CD14-positive monocyte (primary cell): ENCODE measurements at regions not wholly inside any gene's neighbourhood (a gene's known extent, or its start where the extent isn't known, plus 50 kb on each side); places are given as distances from the start of the nearest gene placed in this dataset.

Experiments used
- DNase-seq, 3 donors: peaks; one replicate each; pipeline ENCODE4 v3.0.0-alpha.2; 2011 to 2022
- H2AFZ ChIP-seq: 2 replicates; pipeline ENCODE4 v1.6.0; 2012; ENCODE audit warnings: mild to moderate bottlenecking, low read depth, low read length, inconsistent platforms; ENCODE audit not compliant: insufficient read depth, poor library complexity, severe bottlenecking
- H3K27ac ChIP-seq, 2 donors: 1 replicate in 1 of 2; 2 replicates in 1 of 2; pipeline ENCODE4 v1.5.1; 2012 to 2013; ENCODE audit warnings: low read length in 2 of 2, control low read depth in 1 of 2, inconsistent platforms in 1 of 2, low read depth in 1 of 2, mild to moderate bottlenecking in 1 of 2
- H3K27me3 ChIP-seq, 2 donors: one replicate each; pipeline versions ENCODE4 v1.6.0 to v1.6.1; 2011 to 2013; ENCODE audit warnings: low read length in 2 of 2; ENCODE audit not compliant: control insufficient read depth in 2 of 2, insufficient read depth in 2 of 2
- H3K36me3 ChIP-seq, 2 donors: replicated peaks in 1 of 2; 1 replicate in 1 of 2; 2 replicates in 1 of 2; pipeline versions ENCODE4 v1.5.1 to v1.6.1; 2012 to 2013; ENCODE audit warnings: low read length in 2 of 2, control low read depth in 1 of 2, inconsistent platforms in 1 of 2, mild to moderate bottlenecking in 1 of 2; ENCODE audit not compliant: insufficient read depth in 2 of 2, control insufficient read depth in 1 of 2
- H3K4me1 ChIP-seq, 2 donors: 1 replicate in 1 of 2; 2 replicates in 1 of 2; pipeline versions ENCODE4 v1.5.1 to v1.6.1; 2012 to 2013; ENCODE audit warnings: low read length in 2 of 2, control low read depth in 1 of 2, inconsistent platforms in 1 of 2, mild to moderate bottlenecking in 1 of 2, moderate library complexity in 1 of 2; ENCODE audit not compliant: insufficient read depth in 2 of 2, control insufficient read depth in 1 of 2
- H3K4me2 ChIP-seq: replicated peaks from 2 replicates; pipeline ENCODE3; 2012; ENCODE audit warnings: low read length, moderate library complexity, mild to moderate bottlenecking; ENCODE audit not compliant: poor library complexity, severe bottlenecking; ENCODE audit errors: extremely low read depth
- H3K4me3 ChIP-seq, 3 experiments: fragments of 200-600 bp in 1 of 3; sonication (generic) in 1 of 3; replicated peaks in 1 of 3; 1 replicate in 2 of 3; 2 replicates in 1 of 3; pipeline ENCODE4 v1.5.1; 2011 to 2013; ENCODE audit warnings: low read length in 3 of 3, mild to moderate bottlenecking in 3 of 3, control low read depth in 2 of 3, low read depth in 2 of 3, inconsistent platforms in 1 of 3, moderate library complexity in 1 of 3
- H3K79me2 ChIP-seq: 2 replicates; pipeline ENCODE4 v1.6.0; 2012; ENCODE audit warnings: mild to moderate bottlenecking, control low read depth, inconsistent platforms, low read length, moderate library complexity; ENCODE audit not compliant: insufficient read depth
- H3K9ac ChIP-seq: 2 replicates; pipeline ENCODE4 v1.6.0; 2017; ENCODE audit warnings: low read length, mild to moderate bottlenecking; ENCODE audit not compliant: insufficient read depth, poor library complexity, severe bottlenecking
- H3K9me3 ChIP-seq, 2 donors: replicated peaks in 1 of 2; 1 replicate in 1 of 2; 2 replicates in 1 of 2; pipeline versions ENCODE4 v1.5.1 to v1.6.1; 2012 to 2013; ENCODE audit warnings: low read length in 2 of 2, control low read depth in 1 of 2; ENCODE audit not compliant: control insufficient read depth in 1 of 2, insufficient read depth in 1 of 2
- H4K20me1 ChIP-seq: 2 replicates; pipeline ENCODE4 v1.6.0; 2012; ENCODE audit warnings: mild to moderate bottlenecking, low read length, control low read depth, moderate library complexity; ENCODE audit not compliant: insufficient read depth
- H3K27ac Mint-ChIP-seq, 7 donors: one replicate each; pipeline ENCODE4 v1.8.0; 2020; ENCODE audit warnings: mild to moderate bottlenecking in 7 of 7, mixed read lengths in 7 of 7, moderate library complexity in 6 of 7, inconsistent platforms in 2 of 7
- H3K27me3 Mint-ChIP-seq, 3 donors: one replicate each; pipeline ENCODE4 v1.8.0; 2021 to 2022; ENCODE audit warnings: low read depth in 3 of 3, mild to moderate bottlenecking in 3 of 3, mixed read lengths in 3 of 3, moderate library complexity in 3 of 3, inconsistent platforms in 1 of 3
- H3K36me3 Mint-ChIP-seq, 2 donors: one replicate each; pipeline ENCODE4 v1.8.0; 2020; ENCODE audit warnings: mixed read lengths in 2 of 2, inconsistent platforms in 1 of 2, mild to moderate bottlenecking in 1 of 2
- H3K4me1 Mint-ChIP-seq: one replicate; pipeline ENCODE4 v1.8.0; 2020; ENCODE audit warnings: mild to moderate bottlenecking, mixed read lengths
- H3K4me3 Mint-ChIP-seq, 2 donors: one replicate each; pipeline ENCODE4 v1.8.0; 2020; ENCODE audit warnings: mild to moderate bottlenecking in 2 of 2, mixed read lengths in 2 of 2, moderate library complexity in 1 of 2
- H3K9me3 Mint-ChIP-seq, 7 donors: one replicate each; pipeline ENCODE4 v1.8.0; 2020 to 2022; ENCODE audit warnings: mixed read lengths in 7 of 7, mild to moderate bottlenecking in 6 of 7, moderate library complexity in 6 of 7, inconsistent platforms in 2 of 7
- WGBS: methylation state at CpG from one replicate; pipeline ENCODE4 v1.1.5; 2013; ENCODE audit warnings: missing lambda C conversion rate; ENCODE audit not compliant: insufficient coverage; 5-methylcytosine and 5-hydroxymethylcytosine counted together
- intact Hi-C, 2 donors: fragments of 100-400 bp; cut with micrococcal nuclease; formaldehyde crosslinking; loops; one replicate each; pipeline versions ENCODE4 v1.15.0 to v1.15.1; 2023
- TF ChIP-seq, protein P1 (sequence below): fragments of 200-600 bp; IDR thresholded peaks from one replicate; pipeline ENCODE4 v1.8.0; 2022; ENCODE audit warnings: antibody characterized with exemption, mild to moderate bottlenecking

- no peaks in the 10 kb centered on the region for H3K27me3 ChIP-seq
- H3K27ac Mint-ChIP-seq, result no peak overlapping the region
- H3K27ac ChIP-seq, result no peak overlapping the region
- no peaks in the 10 kb centered on the region for H3K36me3 ChIP-seq
- no peaks in the 10 kb centered on the region for H3K79me2 ChIP-seq
- H4K20me1 ChIP-seq, result no peaks in the 10 kb centered on the region
- H3K27me3 Mint-ChIP-seq, result no peaks in the 10 kb centered on the region
- no peak overlapping the region for H3K4me3 Mint-ChIP-seq
- peaks cover 2 to 22% (median 16%) of the 10 kb centered on the region in 7 donors for H3K9me3 Mint-ChIP-seq
- H3K9ac ChIP-seq, result no peak overlapping the region
- no peaks in the 10 kb centered on the region for H3K36me3 Mint-ChIP-seq
- intact Hi-C loops, result no loop called here
- no peaks in the 10 kb centered on the region for H3K4me1 ChIP-seq
- no peak overlapping the region for H3K4me2 ChIP-seq
- no peaks in the 10 kb centered on the region for H3K4me1 Mint-ChIP-seq
- H3K4me3 ChIP-seq, result no peak overlapping the region
- TF ChIP-seq, protein P1, sequence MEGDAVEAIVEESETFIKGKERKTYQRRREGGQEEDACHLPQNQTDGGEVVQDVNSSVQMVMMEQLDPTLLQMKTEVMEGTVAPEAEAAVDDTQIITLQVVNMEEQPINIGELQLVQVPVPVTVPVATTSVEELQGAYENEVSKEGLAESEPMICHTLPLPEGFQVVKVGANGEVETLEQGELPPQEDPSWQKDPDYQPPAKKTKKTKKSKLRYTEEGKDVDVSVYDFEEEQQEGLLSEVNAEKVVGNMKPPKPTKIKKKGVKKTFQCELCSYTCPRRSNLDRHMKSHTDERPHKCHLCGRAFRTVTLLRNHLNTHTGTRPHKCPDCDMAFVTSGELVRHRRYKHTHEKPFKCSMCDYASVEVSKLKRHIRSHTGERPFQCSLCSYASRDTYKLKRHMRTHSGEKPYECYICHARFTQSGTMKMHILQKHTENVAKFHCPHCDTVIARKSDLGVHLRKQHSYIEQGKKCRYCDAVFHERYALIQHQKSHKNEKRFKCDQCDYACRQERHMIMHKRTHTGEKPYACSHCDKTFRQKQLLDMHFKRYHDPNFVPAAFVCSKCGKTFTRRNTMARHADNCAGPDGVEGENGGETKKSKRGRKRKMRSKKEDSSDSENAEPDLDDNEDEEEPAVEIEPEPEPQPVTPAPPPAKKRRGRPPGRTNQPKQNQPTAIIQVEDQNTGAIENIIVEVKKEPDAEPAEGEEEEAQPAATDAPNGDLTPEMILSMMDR, result no peak
- no CpG with 5 or more reads among the region's 1 CpG for WGBS
- H2AFZ ChIP-seq, result no peak overlapping the region
- H3K9me3 ChIP-seq, result peaks cover 0 to 6% of the 10 kb centered on the region in 2 donors
- no peak for DNase-seq
Observed at GRCh38 chr13:55660851-55661250, 1479.9 kb upstream of the PRR20A start.

DNA sequence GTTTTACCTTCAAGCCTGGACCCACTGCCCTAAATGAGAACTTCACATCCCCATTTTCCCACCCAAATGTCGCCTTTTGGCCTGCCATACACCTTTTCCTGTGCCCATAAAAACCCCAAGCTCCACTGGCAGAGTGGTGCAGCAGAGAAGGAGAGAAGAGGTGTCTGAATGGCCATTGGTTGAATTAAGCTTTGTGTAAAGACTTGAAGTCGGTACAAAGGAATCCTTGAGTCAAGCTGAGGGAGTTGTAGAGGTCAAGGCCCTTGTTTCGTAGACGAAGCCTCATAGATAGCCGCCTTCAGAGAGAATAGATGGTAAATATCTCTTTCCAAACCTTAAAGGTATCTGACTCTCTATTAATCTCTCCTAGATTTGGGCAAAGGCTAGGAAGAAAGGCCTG lies 1479.2 kb upstream of the PRR20A start:
- H4K20me1 ChIP-seq, result no peaks in the 10 kb centered on the region
- Mint-ChIP-seq H3K36me3 (no peaks in the 10 kb centered on the region), H3K9me3 (peaks cover 2 to 22% (median 15%) of the 10 kb centered on the region in 7 donors), H3K4me1 (no peaks in the 10 kb centered on the region), H3K27ac (no peak overlapping the region), H3K27me3 (no peaks in the 10 kb centered on the region), H3K4me3 (no peak overlapping the region)
- H2AFZ ChIP-seq, result no peak overlapping the region
- TF ChIP-seq, protein P1, result no peak
- no peaks in the 10 kb centered on the region for H3K79me2 ChIP-seq
- H3K27me3 ChIP-seq, result no peaks in the 10 kb centered on the region
- no peak overlapping the region for H3K9ac ChIP-seq
- intact Hi-C loops, result no loop called here
- no peak overlapping the region for H3K4me2 ChIP-seq
- peaks cover 0 to 6% of the 10 kb centered on the region in 2 donors for H3K9me3 ChIP-seq
- H3K4me3 ChIP-seq, result no peak overlapping the region
- no peak overlapping the region for H3K27ac ChIP-seq
- H3K4me1 ChIP-seq, result no peaks in the 10 kb centered on the region
- WGBS, result no CpG with 5 or more reads among the region's 5 CpGs
- no peak for DNase-seq
- H3K36me3 ChIP-seq, result no peaks in the 10 kb centered on the region
